GM04503 (cell line): ENCODE measurements at regions not wholly inside any gene's neighbourhood (a gene's known extent, or its start where the extent isn't known, plus 50 kb on each side); places are given as distances from the start of the nearest gene placed in this dataset.

Experiments
- DNase-seq: peaks from one replicate; pipeline ENCODE4 v3.0.0-alpha.2; 2012; ENCODE audit warnings: low read depth

DNA sequence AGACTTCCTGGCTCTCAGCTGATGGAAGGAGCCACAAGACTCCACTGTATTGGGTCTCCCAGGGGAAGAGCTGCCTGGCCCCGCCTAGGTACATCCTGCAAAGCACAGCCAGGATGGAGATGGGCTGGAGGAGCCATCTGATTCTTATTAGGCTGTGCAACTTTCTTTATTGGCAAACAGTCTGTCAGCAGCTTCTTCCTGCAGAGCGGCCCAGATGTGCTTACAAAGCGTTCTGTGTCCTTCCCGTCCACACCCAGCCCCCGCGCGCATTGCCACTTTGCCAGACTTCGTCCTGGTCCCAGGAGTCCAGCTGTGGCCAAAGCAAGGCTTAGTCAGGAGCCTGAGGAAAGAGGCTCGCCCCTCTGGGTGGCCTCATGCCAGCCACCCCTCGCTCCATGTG is 409.3 kb downstream of the ZNF536 start:
- DNase-seq: no peak

GRCh38 chr19:30781047-30781446 is 408.9 kb downstream of the ZNF536 start:
- DNase-seq: no peak

GRCh38 chr19:30780456-30780855 is 408.3 kb downstream of the ZNF536 start:
- DNase-seq: no peak

GRCh38 chr19:30780032-30780431 is 407.8 kb downstream of the ZNF536 start:
- DNase-seq: no peak

DNA sequence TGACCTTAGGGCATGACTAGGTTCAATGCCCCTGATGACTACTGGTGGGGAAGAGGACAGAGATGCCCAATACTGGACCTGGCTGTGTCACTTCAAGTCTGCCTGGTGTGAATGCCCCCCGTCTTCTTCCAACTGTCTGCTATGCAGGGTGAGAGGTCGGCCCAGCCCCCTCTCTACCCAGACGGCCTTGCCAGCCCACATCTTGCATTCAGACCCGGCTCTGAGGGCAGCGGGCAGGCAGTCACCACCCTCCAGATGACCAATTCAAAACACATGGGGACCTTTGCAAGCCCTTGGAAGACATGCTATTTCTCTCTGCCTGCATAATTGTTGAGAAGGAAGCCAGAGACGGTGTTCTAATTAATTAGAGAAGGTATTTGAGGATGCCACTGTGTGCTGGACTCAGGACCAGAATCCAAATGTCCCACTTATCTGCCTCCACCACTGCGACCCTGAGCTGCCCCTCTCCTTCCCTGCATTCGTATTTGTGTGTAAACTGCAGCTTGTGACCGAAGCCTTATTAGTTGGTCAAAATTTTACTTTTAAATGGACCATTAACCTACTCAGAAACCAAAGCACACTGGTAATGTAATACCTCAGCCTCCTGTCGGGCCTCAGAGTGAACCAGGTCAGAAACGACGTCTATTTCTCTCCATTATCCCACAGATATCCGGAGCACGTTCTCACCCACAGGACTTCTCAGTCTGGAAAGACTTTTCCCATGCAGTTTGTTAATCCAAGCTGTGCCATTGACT is 407.0 kb downstream of the ZNF536 start:
- no peak for DNase-seq

DNA sequence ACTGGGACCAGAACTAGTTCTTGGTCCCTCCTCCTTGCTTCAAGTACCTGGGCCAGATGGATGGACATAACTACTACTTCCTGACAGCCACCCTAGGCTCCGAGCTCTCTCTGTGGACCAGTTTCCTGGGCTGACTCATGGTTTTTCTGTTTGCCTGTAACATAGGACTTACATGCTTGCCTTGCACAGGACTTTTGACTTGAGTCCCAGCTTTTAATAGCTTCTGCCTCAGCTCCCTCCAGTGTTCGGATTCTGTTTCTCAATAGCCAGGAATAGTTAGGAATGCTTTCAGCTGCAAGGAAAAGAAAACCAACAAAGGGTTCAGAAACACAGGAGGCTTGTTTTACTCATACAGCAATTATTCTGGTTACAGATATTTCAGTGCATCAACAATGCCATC is 405.9 kb downstream of the ZNF536 start:
- DNase-seq: no peak

DNA sequence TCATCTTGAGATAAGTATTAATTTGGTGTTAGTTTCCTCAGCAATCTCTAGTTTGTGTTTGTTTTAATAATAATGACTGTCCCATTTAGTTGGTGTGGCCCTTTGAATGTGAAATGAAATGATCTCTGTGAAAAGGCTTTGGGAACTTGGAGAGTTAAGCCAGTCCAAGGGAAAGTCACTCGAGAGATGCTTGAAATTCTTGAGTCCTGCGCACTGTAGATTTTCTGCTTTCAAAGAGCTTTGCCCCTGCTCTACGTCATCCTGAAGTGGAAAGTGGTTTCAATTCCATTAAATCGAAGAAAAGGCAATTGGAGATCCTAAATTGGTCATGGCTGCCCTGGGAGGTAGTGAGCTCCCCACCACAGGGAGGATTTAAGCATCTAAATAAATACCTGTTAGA is 403.8 kb downstream of the ZNF536 start:
- no peak for DNase-seq

GRCh38 chr19:30774252-30774766 is 402.1 kb downstream of the ZNF536 start:
- no peak for DNase-seq

DNA sequence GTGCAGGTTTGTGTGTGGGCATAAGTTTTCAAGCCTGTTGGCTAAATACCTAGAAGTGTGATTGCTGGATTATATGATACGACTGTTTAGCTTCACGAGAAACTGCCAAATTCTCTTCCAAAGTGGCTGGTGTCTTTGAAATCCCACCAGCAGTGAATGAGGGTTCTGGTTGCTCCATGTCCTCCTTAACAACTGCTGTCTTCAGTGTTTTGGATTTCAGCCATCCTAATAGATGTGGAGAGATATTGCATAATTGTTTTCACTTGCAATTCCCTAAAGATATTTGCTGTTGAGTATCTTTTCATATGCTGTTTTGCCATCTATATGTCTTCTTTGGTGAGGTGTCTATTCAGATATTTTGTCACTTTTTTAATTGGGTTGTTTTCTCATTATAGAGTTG is 390.5 kb downstream of the ZNF536 start:
- no peak for DNase-seq

DNA sequence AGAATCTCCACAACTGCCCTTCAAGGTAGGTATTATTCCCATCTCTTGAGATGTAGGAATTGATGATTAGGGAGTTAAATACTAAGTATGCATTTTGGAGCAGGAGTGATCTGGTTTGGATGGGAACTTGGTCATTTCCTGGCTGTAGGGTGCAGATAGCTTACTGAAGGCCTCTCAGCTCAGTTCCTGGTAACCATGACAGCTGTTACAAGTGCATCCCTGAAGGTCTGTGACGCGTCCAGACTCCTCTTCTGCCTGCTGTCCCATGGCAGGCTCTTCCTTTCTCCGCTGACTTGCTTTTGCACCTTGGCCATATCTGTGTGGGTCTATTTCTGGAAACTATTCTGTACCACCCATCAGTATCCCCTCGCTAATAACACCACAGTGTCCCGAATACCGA is 387.8 kb downstream of the ZNF536 start:
- DNase-seq: no peak

GRCh38 chr19:30757837-30758617 is 385.8 kb downstream of the ZNF536 start:
- no peak for DNase-seq

- no peak for DNase-seq
These were observed 385.1 kb downstream of the ZNF536 start for GRCh38 chr19:30757104-30757836.

DNA sequence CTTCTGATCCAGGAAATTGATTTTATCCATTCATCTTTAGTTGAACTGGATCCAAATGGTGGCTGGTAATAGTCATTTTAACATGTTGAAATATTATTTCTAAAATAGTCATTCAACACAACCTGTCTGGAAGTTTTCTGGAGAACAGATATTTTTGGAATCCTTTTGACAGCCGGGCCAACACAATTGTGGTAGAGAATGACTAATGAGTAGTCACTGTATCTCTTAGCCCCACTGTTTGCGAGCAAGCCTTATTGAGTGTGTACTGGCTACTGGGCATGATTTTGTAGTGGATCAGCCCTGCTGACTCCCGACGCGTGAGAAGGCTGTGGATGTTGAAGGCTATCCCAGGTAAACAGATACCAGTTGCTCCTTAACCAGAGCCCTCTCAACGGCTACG is 383.4 kb downstream of the ZNF536 start:
- no peak for DNase-seq

DNA sequence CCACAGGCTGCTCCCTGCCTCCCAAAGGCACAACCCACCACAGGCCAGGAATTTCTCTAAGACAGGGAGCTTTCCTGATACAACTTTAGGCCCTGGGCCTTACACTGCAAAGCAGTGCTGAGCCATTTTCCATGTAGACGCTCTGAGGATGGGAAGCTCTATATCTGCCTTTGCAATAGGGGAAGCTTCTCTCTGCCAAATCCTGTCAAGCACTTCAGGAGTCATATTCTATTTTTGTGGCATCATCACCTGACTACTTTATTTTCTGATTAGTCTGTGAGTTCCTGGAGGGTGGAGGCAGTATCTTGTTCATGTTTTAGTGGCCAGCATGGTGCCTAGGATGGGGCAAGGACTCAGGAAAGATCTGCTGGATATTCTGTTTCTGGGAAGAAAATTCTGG is 382.0 kb downstream of the ZNF536 start:
- no peak for DNase-seq

GRCh38 chr19:30752876-30753275 is 380.7 kb downstream of the ZNF536 start:
- DNase-seq: no peak

- DNase-seq: no peak
These were observed 380.0 kb downstream of the ZNF536 start for GRCh38 chr19:30752201-30752600.

DNA sequence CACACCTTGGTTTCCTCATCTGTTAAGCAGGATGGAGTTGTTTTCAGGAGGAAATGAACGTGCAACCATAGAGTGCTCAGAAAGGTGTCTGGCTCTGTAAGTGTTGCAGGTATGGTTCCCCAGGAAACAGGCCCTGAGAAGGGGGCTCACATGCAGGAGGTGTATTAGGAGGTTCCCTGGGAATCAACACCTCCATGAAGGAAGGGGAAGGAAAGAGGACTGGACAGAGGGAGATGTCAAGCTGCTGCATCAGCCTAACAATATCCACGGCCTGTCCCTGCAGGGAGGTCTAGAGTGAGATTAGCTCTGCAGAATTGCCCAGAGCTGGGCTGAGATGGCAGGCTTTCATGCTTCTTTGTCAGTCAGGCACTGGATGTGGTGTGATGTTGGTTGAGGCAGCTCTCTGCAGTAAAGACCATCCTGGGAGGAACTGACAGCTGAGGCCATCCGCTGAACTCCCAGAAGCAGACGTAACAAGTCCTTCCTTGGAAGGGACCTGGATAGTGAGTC is 373.3 kb downstream of the ZNF536 start:
- DNase-seq: no peak

DNA sequence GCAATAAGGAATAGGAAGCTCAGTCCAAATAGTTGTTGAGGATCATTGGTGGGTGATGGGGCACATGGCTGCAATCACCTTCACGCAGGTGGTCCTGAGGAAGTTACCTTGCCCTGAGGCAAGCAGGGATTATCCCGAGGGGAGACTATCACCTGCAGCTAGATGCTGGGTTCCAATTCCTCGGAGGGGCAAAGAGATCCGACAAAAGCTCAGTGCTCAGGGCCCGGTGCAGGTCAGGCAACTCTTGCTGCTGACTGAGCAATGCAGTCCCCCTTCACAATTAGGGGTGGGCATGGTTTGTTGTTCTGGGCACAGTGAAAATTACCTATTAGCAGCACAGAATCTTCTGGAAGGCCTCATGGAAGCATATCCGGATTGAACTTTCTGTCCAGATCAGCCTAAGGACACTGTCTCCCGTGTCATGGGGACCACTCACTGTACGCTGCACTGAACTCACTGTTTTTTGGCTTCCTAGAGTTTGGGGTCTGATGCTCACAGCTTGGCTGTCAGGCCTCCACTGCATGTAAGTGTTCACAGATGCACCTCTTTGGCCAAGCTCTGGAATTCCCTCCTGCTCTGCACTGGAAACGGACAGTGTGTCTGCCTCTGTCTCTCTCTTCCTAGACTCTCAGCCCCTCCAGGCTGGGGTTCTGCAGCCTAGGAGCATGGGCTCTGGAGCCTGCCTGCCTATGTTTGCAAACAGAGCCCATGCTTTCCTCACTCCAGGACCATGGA is 372.7 kb downstream of the ZNF536 start:
- DNase-seq: no peak

- DNase-seq: no peak
These were observed 371.5 kb downstream of the ZNF536 start for GRCh38 chr19:30743702-30744101.

- DNase-seq: no peak
These were observed 370.8 kb downstream of the ZNF536 start for GRCh38 chr19:30743011-30743410.

- no peak for DNase-seq
These were observed 370.3 kb downstream of the ZNF536 start for GRCh38 chr19:30742406-30742938.

GRCh38 chr19:30741566-30741965 is 369.4 kb downstream of the ZNF536 start:
- DNase-seq: no peak
